ENCODE measurements at regions not wholly inside any gene's neighbourhood (a gene's known extent, or its start where the extent isn't known, plus 50 kb on each side); places are given as distances from the start of the nearest gene placed in this dataset.

DNA sequence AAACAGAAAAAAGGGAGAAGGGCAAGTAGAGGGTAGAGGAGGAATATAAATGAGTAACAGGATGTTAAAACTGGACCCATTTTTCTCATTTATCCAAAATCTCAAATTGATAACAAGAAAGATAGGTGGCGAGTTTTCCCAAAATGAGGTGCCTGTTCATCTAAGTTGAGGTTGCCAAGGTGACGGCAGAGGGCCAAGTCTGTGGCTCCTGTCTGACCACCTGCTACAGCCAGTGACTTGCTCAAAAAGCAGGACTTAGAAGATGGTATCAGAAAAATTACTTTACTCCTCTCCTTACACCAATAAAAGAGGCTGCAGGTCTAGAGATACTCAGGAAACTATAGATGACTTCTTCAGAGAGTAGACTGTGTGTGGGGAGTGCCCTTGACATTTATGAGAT, 137.6 kb upstream of the ZNF385D start (continued):
- TF ChIP-seq, protein P1, sequence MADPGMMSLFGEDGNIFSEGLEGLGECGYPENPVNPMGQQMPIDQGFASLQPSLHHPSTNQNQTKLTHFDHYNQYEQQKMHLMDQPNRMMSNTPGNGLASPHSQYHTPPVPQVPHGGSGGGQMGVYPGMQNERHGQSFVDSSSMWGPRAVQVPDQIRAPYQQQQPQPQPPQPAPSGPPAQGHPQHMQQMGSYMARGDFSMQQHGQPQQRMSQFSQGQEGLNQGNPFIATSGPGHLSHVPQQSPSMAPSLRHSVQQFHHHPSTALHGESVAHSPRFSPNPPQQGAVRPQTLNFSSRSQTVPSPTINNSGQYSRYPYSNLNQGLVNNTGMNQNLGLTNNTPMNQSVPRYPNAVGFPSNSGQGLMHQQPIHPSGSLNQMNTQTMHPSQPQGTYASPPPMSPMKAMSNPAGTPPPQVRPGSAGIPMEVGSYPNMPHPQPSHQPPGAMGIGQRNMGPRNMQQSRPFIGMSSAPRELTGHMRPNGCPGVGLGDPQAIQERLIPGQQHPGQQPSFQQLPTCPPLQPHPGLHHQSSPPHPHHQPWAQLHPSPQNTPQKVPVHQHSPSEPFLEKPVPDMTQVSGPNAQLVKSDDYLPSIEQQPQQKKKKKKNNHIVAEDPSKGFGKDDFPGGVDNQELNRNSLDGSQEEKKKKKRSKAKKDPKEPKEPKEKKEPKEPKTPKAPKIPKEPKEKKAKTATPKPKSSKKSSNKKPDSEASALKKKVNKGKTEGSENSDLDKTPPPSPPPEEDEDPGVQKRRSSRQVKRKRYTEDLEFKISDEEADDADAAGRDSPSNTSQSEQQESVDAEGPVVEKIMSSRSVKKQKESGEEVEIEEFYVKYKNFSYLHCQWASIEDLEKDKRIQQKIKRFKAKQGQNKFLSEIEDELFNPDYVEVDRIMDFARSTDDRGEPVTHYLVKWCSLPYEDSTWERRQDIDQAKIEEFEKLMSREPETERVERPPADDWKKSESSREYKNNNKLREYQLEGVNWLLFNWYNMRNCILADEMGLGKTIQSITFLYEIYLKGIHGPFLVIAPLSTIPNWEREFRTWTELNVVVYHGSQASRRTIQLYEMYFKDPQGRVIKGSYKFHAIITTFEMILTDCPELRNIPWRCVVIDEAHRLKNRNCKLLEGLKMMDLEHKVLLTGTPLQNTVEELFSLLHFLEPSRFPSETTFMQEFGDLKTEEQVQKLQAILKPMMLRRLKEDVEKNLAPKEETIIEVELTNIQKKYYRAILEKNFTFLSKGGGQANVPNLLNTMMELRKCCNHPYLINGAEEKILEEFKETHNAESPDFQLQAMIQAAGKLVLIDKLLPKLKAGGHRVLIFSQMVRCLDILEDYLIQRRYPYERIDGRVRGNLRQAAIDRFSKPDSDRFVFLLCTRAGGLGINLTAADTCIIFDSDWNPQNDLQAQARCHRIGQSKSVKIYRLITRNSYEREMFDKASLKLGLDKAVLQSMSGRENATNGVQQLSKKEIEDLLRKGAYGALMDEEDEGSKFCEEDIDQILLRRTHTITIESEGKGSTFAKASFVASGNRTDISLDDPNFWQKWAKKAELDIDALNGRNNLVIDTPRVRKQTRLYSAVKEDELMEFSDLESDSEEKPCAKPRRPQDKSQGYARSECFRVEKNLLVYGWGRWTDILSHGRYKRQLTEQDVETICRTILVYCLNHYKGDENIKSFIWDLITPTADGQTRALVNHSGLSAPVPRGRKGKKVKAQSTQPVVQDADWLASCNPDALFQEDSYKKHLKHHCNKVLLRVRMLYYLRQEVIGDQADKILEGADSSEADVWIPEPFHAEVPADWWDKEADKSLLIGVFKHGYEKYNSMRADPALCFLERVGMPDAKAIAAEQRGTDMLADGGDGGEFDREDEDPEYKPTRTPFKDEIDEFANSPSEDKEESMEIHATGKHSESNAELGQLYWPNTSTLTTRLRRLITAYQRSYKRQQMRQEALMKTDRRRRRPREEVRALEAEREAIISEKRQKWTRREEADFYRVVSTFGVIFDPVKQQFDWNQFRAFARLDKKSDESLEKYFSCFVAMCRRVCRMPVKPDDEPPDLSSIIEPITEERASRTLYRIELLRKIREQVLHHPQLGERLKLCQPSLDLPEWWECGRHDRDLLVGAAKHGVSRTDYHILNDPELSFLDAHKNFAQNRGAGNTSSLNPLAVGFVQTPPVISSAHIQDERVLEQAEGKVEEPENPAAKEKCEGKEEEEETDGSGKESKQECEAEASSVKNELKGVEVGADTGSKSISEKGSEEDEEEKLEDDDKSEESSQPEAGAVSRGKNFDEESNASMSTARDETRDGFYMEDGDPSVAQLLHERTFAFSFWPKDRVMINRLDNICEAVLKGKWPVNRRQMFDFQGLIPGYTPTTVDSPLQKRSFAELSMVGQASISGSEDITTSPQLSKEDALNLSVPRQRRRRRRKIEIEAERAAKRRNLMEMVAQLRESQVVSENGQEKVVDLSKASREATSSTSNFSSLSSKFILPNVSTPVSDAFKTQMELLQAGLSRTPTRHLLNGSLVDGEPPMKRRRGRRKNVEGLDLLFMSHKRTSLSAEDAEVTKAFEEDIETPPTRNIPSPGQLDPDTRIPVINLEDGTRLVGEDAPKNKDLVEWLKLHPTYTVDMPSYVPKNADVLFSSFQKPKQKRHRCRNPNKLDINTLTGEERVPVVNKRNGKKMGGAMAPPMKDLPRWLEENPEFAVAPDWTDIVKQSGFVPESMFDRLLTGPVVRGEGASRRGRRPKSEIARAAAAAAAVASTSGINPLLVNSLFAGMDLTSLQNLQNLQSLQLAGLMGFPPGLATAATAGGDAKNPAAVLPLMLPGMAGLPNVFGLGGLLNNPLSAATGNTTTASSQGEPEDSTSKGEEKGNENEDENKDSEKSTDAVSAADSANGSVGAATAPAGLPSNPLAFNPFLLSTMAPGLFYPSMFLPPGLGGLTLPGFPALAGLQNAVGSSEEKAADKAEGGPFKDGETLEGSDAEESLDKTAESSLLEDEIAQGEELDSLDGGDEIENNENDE (IDR thresholded peaks at IDR 0.05; ENCODE audit: insufficient replicate concordance, low read length), result no peak
- TF ChIP-seq SIX5 (IDR thresholded peaks at IDR 0.05; ENCODE audit: low read depth, low read length) (no peak), KDM1A (IDR thresholded peaks at IDR 0.05; ENCODE audit: borderline replicate concordance, low read length) (no peak), TAF1 (IDR thresholded peaks at IDR 0.05; ENCODE audit: low read depth, low read length) (no peak), RAD21 (IDR thresholded peaks at IDR 0.05 in 1 of 2, conservative IDR thresholded peaks at IDR 0.05 in 1 of 2; ENCODE audit: low read depth in 2 of 2, low read length in 2 of 2) (no peak), TAF7 (optimal IDR thresholded peaks at IDR 0.05; ENCODE audit: borderline replicate concordance, low read depth, low read length) (no peak), CHD1 (IDR thresholded peaks at IDR 0.05; ENCODE audit: low read depth, low read length) (no peak), FOSL1 (IDR thresholded peaks at IDR 0.05; ENCODE audit: insufficient read depth, low read depth, low read length) (no peak), CHD2 (IDR thresholded peaks at IDR 0.05; ENCODE audit: low read length) (no peak), CREB1 (IDR thresholded peaks at IDR 0.05) (no peak), JUND (IDR thresholded peaks at IDR 0.05; ENCODE audit: low read length) (no peak)
- TF ChIP-seq, protein P2, sequence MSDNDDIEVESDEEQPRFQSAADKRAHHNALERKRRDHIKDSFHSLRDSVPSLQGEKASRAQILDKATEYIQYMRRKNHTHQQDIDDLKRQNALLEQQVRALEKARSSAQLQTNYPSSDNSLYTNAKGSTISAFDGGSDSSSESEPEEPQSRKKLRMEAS (IDR thresholded peaks at IDR 0.05), result no peak

Data from H1 (cell line).